Neural cell (in vitro differentiated cells): ENCODE measurements at regions not wholly inside any gene's neighbourhood (a gene's known extent, or its start where the extent isn't known, plus 50 kb on each side); places are given as distances from the start of the nearest gene placed in this dataset.

Experiments
- CTCF ChIP-seq: fragments of 450-650 bp; IDR thresholded peaks from 2 replicates; pipeline ENCODE4 v1.5.1; 2014; ENCODE audit warnings: antibody characterized with exemption, mild to moderate bottlenecking, moderate library complexity; ENCODE audit not compliant: poor library complexity, severe bottlenecking
- EZH2 ChIP-seq: fragments of 200-600, 300-800 bp; shearing (Covaris generic), sonication (generic); IDR thresholded peaks from 2 replicates; pipeline ENCODE4 v1.6.1; 2014; ENCODE audit warnings: antibody characterized with exemption, low read length, borderline replicate concordance, mild to moderate bottlenecking; ENCODE audit not compliant: insufficient read depth, poor library complexity, severe bottlenecking
- MXI1 ChIP-seq: fragments of 450-650 bp; conservative IDR thresholded peaks from 2 replicates; pipeline ENCODE4 v1.6.1; 2014; ENCODE audit warnings: antibody characterized with exemption, mild to moderate bottlenecking; ENCODE audit not compliant: poor library complexity, severe bottlenecking
- POLR2AphosphoS5 ChIP-seq: IDR thresholded peaks from 2 replicates; pipeline ENCODE4 v1.6.1; 2012
- RAD21 ChIP-seq: fragments of 450-650 bp; conservative IDR thresholded peaks from 2 replicates; pipeline ENCODE4 v1.6.1; 2014; ENCODE audit warnings: antibody characterized with exemption, mild to moderate bottlenecking, moderate library complexity
- REST ChIP-seq: IDR thresholded peaks from 2 replicates; pipeline ENCODE4 v1.6.1; 2012; ENCODE audit warnings: borderline replicate concordance
- TAF1 ChIP-seq: IDR thresholded peaks from 2 replicates; pipeline ENCODE4 v1.6.1; 2012; ENCODE audit warnings: low read depth

GRCh38 chr10:33721509-33721908 lies 387.0 kb upstream of the NRP1 start:
- no peak for TF ChIP-seq CTCF
- no peak for TF ChIP-seq EZH2
- no peak for TF ChIP-seq TAF1
- TF ChIP-seq MXI1, result no peak
- no peak for TF ChIP-seq POLR2AphosphoS5
- TF ChIP-seq REST, result no peak
- TF ChIP-seq RAD21, result no peak
